HK-2 (cell line): ENCODE measurements at regions not wholly inside any gene's neighbourhood (a gene's known extent, or its start where the extent isn't known, plus 50 kb on each side); places are given as distances from the start of the nearest gene placed in this dataset.
A peak's percentile ranks its signal among the peaks of the same experiment; 100 is the strongest.
"Not testable (repeated sequence)": the region's sequence is repeated elsewhere in the genome, so short reads cannot be mapped to it uniquely, and the experiment has no call there.

Experiments used
- DNase-seq: peaks from one replicate; pipeline ENCODE4 v3.0.0-alpha.2; 2018; ENCODE audit not compliant: unreplicated experiment

DNA sequence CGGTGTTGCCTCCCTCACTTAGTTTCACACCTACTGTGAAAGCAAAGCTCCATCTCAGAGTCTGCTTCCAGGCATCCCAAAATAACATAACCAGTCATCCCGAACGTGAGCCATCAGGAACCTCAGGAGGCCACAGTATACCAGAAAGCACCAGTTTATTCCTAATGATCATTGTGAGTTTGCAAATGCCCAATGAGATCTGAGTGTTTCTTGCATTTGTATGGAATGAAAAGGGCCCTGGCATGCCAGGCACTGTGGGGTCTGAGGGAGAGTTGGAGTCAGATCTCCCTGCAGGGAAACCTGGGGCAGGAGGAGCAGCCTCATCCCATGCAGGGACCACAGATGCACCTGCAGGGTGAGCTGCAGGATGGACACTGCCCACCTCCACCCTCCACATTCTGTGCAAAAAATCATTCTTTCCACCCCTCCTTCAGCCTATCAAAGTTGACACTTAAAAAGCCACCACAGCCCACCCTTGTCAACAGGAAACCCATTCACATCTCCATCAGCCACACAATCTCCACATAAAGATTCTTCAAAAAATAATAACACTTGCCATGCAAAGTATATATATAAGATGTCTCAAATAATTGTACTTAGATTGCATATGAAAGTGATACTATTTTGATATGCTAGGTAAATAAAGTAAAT lies 112.3 kb downstream of the GGTLC2 start:
- DNase-seq = not testable (repeated sequence)

DNA sequence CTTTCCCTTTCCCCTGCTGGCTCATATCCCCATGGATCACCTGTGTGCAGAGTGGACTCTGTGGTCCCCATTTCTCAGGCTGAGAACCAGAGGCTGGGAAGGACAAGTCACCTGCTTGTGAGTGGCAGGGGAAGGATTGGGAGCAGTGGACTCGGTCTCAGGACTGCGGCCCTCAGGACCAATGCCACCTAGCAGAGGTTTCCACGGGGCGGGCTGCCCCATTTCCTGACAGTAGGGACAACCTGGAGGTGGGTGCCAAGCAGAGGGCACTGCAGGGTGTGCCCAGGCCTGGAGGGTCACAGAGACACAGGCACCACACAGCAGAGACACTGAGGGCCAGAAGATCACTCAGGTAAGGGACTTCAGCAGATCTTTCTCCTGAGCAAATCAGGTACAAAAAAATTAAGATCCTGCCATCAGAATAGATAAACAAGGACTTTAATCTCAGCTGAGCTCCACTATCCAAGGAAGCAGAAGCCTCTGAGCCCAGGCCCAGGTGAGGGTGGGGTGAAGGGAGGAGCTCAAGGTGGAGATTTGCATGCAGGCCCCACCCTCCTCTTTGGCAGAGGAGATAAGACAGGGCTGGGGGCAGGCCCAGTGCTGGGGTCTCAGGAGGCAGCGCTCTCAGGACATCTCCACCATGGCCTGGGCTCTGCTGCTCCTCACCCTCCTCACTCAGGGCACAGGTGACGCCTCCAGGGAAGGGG lies 113.8 kb downstream of the GGTLC2 start:
- DNase-seq = not testable (repeated sequence)

DNA sequence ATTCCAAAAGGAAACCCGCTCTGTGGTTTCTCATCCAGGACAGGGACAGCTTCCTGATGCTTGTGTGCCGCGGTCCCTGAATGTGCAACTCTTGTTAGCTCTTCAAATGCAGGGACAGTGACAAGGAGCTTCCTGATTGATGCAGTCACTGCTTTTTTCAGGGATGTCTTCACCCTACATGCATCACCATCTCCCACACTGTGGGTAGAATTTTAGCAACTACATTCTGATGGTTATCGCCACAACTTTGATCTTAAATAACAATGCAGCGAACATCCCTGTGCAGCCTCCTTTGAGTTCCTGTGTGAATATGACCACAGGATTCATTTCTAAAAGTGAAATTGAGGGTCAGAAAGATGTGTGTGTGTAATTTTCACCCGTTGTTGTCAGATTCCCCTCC lies 115.0 kb downstream of the GGTLC2 start:
- no peak for DNase-seq

DNA sequence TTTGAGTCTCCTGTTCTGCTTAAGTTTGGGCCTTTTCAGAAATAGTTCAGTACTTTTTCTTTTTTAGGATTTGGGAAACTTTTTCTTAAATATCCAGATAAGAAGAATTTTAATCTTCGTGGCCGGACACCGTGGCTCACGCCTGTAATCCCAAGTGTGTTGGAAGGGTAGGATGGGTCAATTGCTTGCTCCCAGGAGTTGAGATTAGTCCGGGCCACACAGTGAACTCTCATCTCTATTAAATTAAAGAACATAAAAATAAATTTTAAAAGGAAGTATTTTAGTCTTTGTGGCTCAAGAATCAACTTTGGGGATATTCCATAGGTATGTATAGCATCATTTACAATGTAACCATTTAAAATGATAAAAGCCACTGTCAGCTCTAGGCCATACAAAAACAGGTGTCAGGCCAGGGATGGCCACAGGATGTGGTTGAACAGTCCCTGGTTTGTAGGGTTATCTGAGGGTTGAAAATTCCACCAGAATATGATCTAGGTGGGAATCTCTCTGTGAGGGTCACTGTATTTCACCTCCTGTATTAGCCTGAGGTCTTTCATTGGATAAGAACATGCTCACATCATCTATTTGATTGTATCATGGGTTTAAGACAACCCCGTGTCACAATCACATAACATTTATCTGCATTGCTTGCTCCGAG lies 115.6 kb downstream of the GGTLC2 start:
- no peak for DNase-seq

DNA sequence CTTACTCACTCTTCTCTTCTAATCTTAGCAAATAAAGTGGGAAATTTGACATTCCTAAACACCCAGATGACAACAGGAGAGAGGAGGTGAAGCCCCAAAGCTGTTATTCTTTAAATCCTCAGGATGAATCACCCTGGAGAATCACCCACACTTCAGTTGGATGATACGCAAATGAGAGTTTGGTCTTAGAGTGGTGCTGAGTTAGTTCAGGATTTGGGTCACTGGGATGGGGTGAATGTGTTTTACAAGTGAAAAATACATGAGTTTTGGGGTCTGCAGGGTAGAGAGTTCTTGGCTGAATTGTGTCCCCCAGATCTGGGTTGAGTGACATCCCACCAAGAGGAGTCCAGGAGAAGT lies 117.2 kb downstream of the GGTLC2 start:
- no peak for DNase-seq

DNA sequence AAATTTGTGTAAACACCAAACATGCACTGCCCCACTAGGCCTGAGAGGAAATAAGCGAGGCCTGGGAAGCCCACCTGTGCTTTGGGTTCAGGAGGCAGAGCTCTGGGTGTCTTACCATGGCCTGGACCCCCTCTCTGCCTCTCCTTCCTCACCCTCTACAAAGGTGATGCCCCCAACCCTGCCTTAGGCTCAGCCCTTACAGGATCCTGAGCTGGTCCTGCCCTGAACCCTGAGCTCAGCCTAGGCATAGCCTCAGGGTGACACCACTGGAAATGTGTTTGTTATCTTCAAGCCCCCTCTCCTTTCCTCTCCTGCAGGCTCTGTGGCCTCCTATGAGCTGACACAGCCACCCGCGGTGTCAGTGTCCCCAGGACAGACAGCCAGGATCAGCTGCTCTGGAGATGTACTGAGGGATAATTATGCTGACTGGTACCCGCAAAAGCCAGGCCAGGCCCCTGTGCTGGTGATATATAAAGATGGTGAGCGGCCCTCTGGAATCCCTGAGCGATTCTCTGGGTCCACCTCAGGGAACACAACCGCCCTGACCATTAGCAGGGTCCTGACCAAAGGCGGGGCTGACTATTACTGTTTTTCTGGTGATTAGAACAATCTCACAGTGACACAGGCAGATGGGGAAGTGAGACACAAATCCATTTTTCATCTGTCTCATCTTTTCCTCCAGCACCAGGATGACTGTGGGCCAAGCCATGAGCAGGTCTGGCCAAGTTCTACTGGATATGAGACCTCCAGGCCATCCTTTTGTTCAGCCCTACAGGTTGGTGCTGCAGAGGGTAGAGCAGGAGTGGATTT lies 117.8 kb downstream of the GGTLC2 start:
- no peak for DNase-seq

DNA sequence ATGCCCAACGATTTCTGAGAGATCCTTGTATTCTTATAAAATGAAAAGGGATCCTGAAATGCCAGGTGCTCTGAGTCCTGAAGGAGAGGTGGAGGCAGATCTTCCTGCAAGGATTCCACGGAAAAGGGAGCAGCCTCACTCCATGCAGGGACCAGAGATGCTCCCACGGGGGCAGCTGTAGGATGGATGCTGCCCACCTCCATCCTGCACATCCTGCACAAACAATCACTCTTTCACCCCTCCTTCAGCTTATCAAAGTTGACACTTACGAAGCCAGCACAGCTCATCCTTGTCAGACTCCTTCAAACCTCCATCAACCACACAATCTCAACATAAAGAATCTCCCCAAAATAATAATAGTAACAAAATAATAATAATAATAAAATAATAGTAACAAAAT lies 119.1 kb downstream of the GGTLC2 start:
- DNase-seq = no peak

DNA sequence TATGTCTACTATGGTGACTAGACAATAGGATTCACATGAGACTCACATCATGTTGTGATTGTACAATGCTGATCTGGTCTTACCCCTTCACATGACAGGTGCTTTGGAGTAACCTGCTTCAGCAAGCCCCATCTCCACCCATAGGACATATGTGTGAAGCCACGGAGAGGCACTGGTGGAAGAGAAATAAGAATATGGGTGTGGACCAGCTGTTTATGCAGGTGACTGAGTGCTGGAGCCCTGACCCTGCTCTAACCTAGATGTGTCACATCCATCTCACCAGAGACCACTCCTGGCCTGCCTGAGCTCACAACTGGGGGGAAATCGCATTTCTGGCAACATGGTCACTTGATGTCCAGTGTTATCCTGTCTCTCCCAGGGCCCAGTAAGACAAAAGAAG lies 119.7 kb downstream of the GGTLC2 start:
- no peak for DNase-seq

DNA sequence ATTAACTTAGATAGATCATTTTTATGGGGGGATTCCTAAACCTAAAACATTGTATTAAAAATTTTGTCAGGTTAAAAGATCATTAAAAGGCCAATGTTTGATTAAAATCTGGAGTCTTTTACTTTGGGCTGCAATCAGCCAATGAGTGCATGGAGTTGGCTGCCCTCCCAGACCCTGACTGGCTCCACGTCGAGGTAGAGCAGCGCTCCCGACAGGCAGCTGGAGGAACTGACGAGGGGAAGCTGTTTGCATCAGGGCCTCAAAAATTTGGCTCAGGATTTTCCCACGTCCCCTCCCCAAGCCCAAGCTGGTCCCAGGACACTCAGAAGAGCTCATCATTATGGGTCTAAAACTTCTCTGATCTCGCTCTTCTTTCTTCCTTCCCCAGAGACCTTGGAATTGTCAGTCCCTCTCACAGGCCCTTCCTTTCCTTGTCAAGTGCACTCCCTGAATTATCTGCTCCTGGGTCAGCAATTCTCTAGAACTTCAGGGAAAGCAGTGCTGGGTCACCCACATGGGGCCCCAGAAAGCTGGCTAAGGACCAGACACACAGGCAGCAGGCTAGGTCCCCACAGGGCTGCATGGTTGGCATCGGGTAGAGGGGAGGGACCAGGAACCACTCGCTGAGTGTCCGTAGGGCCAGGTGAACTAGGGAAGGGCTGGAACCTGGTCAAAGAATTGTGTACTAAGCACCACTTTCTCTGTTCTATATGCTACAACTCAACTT lies 119.6 kb upstream of the IGLL5 start:
- no peak for DNase-seq

DNA sequence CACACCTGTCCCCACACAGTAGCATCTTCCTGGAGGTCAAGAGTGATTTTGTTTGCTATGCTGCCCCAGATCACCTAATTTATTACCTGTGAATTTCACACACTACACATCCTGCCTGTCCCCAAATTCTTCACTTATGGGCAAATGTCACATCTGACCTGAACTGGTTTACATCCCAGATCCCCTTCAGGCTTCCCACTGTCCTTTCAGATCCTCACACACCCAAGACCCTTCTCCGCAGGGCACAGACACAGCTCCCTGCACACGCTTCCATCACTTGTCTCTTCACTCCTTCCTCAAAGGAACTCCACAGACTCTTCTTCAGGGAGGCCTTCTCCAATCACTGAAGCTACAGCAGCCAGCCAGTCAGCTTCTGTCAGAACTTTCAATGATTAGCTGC lies 118.7 kb upstream of the IGLL5 start:
- no peak for DNase-seq

DNA sequence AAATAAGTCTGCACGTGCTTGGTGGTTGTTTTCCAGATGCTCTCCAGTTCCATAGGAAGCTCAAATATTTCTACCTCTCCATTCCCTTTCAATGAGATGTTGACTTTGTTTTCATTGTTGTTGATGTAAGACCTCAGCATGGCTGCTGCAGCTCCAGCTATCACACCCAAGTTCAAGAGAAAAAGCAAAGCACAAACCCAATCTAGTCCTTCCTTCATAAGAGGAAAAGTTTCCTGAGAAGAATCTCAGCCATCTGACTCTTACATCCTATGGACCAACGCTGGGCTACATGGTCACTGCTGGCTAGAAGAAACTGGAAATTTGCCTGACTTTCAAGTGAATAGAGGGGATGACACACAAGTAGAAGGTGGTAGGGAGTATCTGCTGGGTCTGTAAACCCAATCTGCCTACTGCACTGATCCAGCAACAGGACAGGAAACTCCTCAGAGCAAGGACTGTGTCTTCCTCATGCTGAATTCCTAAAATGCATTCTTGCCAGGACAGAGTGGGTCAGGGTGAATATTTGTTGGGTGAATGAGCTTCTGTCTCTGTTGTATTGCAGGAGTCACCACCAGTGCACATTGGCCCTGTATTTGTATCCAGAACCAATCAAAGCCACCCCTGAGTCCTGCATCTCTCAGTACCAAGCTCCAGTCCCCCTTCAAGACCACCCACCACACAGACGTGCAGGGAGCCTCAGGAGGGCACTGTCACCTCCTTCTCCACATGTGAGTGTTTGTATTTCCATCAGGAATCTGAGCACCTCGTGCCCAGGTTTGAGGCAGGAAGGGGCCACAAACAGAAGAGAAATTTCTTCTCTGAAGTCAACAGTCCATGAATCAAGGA lies 118.0 kb upstream of the IGLL5 start:
- no peak for DNase-seq

DNA sequence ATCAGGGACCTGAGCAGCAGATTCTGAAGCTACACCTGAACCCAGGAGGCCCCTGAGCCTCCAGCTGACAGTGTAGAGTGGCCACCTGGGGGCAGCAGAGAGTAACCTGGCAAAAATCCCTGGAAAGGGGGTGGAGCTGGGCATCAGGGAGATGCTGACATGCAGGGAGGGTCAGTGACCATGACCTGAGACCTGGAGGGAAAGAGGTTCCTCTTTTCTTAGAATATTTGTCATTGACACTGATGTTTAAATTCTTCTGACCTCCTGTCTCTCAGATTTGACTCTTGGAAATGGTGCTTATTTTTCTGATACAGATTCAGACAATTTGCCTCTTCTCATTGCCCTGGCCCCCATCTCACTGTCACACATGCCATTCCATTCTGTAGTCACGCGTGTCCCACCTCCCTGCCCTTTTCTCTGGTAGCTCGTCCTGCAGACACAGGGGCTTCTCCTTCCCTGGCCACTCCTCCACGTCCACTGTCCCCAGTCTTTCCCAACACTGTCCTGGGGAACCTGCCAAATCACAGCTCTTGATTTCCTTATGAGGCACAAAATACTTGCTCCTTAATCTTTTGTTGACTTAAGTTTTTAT lies 117.2 kb upstream of the IGLL5 start:
- DNase-seq = peak; percentile 58

DNA sequence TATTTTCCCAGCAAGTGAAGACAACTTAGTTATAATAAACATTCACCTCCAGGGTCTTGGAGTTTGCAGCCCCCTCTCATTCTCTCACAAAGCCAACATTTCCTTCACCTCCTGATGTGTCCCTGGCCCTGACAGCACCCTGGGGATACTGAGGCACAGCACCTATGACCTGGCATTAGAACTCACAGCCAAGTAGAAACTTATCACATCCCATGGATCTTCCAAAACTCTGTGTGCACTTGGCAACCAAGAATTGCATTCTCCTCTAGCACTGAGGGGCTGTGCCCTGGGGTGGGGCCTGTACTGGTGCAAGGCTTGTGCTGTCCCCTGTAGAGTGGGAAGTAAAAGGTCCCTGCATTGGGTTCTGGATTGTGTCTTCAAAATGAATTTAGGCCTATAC lies 116.7 kb upstream of the IGLL5 start:
- no peak for DNase-seq

DNA sequence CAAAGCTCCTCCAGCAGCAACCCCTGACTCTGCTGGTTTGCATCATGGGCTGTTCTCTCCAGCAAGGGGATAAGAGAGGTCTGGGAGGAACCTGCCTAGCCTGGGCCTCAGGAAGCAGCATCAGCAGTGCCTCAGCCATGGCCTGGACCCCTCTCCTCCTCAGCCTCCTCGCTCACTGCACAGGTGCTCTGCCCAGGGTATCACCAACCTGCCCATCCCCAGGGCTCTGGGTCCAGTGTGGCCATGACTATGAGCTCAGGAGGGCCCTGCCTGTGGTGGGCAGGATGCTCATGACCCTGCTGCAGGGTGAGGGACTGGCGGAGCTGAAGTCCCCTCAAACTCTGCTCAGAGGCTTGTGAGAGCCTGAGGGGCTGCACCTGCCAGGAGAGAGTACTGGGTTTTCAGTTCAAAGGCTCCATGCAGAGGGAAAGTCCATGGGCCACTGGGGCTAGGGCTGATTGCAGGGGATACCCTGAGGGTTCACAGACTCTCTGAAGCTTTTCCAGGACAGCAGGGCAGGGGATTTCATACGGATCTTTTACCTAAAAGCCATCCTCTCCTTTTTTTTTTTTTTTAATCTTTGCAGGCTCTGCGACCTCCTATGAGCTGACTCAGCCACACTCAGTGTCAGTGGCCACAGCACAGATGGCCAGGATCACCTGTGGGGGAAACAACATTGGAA lies 115.8 kb upstream of the IGLL5 start:
- no peak for DNase-seq

DNA sequence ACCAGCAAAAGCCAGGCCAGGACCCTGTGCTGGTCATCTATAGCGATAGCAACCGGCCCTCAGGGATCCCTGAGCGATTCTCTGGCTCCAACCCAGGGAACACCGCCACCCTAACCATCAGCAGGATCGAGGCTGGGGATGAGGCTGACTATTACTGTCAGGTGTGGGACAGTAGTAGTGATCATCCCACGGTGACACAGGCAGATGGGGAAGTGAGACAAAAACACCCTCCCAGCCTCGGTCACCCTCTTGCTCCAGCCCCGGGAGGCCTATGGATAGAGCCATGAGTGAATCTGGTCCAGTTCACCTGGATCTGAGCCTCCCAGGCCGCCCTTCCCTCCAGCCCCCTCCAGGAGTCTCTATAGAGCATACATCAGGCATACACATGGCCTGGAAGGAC lies 115.2 kb upstream of the IGLL5 start:
- no peak for DNase-seq

DNA sequence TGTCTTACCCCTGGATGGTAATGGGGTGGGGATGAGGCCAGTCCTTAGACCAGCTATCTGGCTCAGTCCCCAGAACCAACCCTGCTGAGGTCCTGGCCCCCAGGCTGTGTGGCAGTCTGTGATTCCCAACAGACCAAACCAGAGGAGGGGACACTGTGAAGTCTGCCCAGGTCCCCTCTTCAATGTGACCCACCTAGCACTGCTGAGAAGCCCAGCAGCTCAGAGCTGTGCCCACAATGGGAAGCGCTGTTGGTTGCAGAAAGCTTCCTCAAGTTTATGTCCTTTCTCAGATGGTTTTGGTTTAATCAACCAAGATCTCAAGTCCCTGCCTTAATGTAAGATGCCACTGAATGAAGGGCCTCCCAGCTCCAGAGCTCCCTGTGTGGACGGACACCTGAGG lies 114.7 kb upstream of the IGLL5 start:
- no peak for DNase-seq

DNA sequence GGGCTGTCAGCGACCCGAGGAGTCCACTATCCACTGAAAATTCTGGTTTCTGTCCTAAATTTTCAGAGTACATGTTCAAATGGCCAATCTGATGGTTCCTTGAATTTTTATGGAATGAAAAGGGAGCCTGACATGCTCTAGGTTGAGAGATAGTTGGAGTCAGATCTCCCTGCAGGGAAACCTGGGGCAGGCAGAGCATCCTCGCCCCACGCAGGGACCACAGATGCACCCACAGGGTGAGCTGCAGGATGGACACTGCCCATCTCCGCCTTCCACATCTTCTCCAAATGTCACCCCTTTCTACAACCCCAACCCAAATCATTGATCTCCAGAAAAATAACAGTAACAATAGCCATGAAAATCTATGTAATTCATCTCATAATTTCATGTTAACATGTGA lies 114.2 kb upstream of the IGLL5 start:
- DNase-seq = no peak

DNA sequence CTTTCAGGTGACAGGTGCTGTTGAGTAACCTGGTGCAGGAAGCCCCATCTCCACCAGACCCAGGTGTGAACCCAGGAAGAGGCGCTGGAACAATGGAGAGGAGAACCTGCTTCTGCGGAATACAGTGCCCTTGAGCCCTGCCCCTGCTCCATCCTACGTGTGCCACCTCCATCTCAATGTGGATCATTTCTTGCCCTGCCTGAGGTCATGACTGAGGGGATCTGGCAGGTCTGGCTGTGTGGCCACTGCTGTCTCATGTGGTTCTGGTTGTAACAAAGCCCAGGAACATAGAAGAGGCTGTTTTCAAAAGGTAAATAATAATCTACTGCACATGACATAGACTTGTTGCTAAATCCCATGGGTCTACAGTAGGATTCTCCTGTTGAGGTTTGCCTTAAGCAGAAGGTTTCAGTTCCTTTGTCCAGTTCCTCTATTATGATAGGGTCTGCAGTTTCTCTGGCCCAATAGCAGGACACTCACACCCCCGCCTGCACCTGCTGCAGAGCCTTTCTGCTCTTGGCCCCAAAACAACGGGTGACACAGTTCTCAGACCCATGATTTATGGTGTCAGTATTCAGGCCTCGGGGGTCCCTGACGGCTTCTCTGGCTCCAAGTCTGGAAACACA lies 113.5 kb upstream of the IGLL5 start:
- no peak for DNase-seq

DNA sequence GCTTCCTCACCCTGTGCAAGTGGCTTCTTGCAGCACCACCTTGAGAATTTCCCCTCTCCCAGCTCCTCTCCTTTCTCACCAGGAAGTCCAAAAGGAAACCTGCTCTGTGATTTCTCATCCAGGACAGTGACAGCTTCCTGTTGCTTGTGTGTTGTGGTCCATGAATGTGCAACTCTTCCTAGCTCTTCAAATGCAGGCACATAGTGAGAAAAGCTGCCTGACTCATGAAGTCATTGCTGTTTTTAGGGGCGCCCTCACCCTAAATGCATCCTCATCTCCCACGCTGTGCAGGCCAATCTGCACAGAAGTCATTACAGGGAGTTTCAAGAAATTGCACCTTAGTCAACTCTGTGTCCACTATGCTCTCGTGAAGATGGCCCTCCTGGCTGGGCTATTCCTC lies 112.9 kb upstream of the IGLL5 start:
- not testable (repeated sequence) for DNase-seq
